Left lung (tissue), 4 donors: ENCODE measurements at regions not wholly inside any gene's neighbourhood (a gene's known extent, or its start where the extent isn't known, plus 50 kb on each side); places are given as distances from the start of the nearest gene placed in this dataset.

ENCODE experiments used
- ATAC-seq: fragments of 200-7000 bp; cut with Tn5 transposase; one replicate; pipeline ENCODE4 v1.9.1; 2020; ENCODE audit warnings: moderate library complexity
- DNase-seq, 4 donors: peaks; one replicate each; pipeline ENCODE4 v3.0.0-alpha.2; 2013 to 2020
- H3K27ac ChIP-seq, 2 donors: fragments of 200-600 bp; sonication (generic) in 1 of 2; one replicate each; pipeline versions ENCODE4 v1.5.0 to v1.8.0; 2020 to 2021
- H3K27me3 ChIP-seq, 2 donors: fragments of 200-600 bp; sonication (generic) in 1 of 2; one replicate each; pipeline versions ENCODE4 v1.5.0 to v1.8.0; 2020 to 2021
- H3K36me3 ChIP-seq, 2 donors: fragments of 200-600 bp; sonication (generic) in 1 of 2; one replicate each; pipeline versions ENCODE4 v1.5.0 to v1.8.0; 2020 to 2021
- H3K4me1 ChIP-seq, 2 donors: fragments of 200-600 bp; one replicate each; pipeline ENCODE4 v1.8.0; 2021
- H3K4me3 ChIP-seq, 2 donors: fragments of 200-600 bp; sonication (generic) in 1 of 2; one replicate each; pipeline versions ENCODE4 v1.5.0 to v1.8.0; 2020 to 2021; ENCODE audit warnings: mild to moderate bottlenecking in 1 of 2
- H3K9me3 ChIP-seq, 2 donors: fragments of 200-600 bp; sonication (generic) in 1 of 2; one replicate each; pipeline versions ENCODE4 v1.5.0 to v1.8.0; 2020 to 2021
- intact Hi-C, 2 donors: fragments of 100-400 bp; cut with DNase I; formaldehyde crosslinking; loops; one replicate each; pipeline versions ENCODE4 v1.11.2 to v1.14.2; 2022
- TF ChIP-seq, protein P1 (sequence below), 2 donors: fragments of 200-600 bp; sonication (generic) in 1 of 2; IDR thresholded peaks; one replicate each; pipeline versions ENCODE4 v1.5.0 to v1.8.0; 2021; ENCODE audit warnings: antibody characterized with exemption in 2 of 2
- donor health status: DM: no; HTN: yes; CAD: no.
- donor health status: DM: no; HTN: no; CAD: no.

DNA sequence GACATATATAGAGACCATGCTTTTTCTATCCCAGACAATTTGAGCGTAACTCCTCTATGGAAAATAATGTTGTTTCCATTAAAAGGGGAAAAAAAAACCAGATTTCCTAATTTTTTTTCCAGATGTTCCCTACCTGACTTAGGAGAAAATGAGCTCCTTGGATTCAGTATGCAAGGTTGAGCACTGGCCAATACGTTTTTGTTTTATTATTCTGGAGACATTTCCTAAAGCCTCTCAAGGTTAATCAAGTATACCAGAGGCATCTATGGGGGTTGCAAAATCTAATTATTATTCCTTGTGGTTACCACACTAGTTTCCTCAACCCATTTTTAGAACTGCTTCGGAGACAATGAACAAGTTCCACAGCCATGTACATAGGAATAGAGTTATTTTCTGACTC is 291.3 kb downstream of the SLC16A7 start:
- TF ChIP-seq, protein P1, sequence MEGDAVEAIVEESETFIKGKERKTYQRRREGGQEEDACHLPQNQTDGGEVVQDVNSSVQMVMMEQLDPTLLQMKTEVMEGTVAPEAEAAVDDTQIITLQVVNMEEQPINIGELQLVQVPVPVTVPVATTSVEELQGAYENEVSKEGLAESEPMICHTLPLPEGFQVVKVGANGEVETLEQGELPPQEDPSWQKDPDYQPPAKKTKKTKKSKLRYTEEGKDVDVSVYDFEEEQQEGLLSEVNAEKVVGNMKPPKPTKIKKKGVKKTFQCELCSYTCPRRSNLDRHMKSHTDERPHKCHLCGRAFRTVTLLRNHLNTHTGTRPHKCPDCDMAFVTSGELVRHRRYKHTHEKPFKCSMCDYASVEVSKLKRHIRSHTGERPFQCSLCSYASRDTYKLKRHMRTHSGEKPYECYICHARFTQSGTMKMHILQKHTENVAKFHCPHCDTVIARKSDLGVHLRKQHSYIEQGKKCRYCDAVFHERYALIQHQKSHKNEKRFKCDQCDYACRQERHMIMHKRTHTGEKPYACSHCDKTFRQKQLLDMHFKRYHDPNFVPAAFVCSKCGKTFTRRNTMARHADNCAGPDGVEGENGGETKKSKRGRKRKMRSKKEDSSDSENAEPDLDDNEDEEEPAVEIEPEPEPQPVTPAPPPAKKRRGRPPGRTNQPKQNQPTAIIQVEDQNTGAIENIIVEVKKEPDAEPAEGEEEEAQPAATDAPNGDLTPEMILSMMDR (IDR thresholded peaks at IDR 0.05): no peak
- no peak overlapping the region for H3K27ac ChIP-seq

DNA sequence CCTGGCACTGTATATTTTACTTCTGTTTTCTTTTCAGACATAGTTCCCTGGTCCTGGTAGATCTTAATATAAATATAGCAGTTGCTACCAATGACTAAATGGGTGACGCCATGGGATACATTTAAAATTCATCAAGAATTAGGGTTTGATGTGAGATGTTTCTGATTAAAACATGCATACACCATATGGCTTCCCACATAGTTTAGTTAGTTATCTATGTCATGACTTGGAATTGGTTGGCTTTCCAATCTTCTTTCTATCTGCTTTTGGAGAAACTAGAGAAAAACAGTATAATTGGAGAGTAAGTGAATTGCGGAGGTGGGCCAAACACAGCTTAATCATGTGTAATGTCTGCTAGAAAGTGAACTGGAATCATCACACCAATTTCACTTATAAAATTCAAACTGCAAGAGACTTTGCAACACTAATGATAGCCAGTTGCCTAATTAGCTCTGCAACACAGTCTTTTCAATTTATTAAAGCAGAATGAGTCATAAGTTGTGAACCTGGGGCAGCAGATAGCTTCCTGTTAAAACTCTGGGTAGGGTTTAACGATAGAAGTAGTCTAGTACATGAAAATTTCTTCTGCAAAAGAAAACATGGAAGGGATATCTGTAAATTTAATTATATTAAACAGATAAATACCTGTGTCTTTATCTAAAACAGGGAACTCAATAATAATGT is 295.2 kb downstream of the SLC16A7 start:
- Histone ChIP-seq H3K4me3 (no peak overlapping the region), H3K27ac (no peak overlapping the region), H3K9me3 (no peaks in the 10 kb centered on the region), H3K36me3 (no peaks in the 10 kb centered on the region), H3K4me1 (no peaks in the 10 kb centered on the region), H3K27me3 (no peaks in the 10 kb centered on the region)
- intact Hi-C loops: no loop called here
- ATAC-seq (no peak), DNase-seq (no peak)
- TF ChIP-seq, protein P1 (IDR thresholded peaks at IDR 0.05): no peak

More for the DNA sequence above, 291.3 kb downstream of the SLC16A7 start:
- no peak for DNase-seq
- no peak for ATAC-seq
- intact Hi-C loops: no loop called here
- H3K27me3 ChIP-seq: no peaks in the 10 kb centered on the region
- no peaks in the 10 kb centered on the region for H3K36me3 ChIP-seq
- H3K4me1 ChIP-seq: no peaks in the 10 kb centered on the region
- no peaks in the 10 kb centered on the region for H3K9me3 ChIP-seq
- H3K4me3 ChIP-seq: no peak overlapping the region

DNA sequence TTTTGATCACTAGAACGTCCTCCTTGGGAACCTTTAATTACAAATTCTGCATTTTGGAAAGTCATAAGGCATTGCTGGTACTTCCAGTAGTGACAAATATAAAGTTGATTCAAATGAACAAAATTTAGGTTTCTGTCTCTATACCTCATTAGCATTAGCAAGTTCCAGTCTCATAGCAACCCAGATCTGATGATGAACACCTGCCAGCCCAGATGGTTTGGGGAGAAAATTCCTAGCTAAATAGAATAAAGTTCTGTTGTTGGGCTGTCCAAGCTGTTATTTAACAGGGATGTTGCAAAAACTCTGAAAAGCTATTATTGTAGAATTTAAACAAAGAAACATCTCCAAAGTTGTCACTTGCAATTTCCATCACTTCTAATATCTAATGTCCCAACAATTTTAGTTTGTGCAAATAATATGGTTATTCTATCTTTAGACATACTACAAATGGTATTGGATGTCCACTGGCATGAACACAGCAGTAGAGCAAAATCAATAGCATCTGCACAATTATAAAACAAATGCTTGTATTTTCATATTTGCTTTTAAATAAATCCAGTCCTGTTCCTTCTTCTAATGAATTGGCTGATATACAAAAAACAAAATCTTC is 299.4 kb downstream of the SLC16A7 start:
- no peaks in the 10 kb centered on the region for H3K36me3 ChIP-seq
- TF ChIP-seq, protein P1 (IDR thresholded peaks at IDR 0.05): no peak
- H3K4me1 ChIP-seq: no peaks in the 10 kb centered on the region
- DNase-seq (no peak), ATAC-seq (no peak)
- intact Hi-C loops: no loop called here
- H3K9me3 ChIP-seq: no peaks in the 10 kb centered on the region
- no peak overlapping the region for H3K27ac ChIP-seq
- no peaks in the 10 kb centered on the region for H3K27me3 ChIP-seq
- H3K4me3 ChIP-seq: no peak overlapping the region

DNA sequence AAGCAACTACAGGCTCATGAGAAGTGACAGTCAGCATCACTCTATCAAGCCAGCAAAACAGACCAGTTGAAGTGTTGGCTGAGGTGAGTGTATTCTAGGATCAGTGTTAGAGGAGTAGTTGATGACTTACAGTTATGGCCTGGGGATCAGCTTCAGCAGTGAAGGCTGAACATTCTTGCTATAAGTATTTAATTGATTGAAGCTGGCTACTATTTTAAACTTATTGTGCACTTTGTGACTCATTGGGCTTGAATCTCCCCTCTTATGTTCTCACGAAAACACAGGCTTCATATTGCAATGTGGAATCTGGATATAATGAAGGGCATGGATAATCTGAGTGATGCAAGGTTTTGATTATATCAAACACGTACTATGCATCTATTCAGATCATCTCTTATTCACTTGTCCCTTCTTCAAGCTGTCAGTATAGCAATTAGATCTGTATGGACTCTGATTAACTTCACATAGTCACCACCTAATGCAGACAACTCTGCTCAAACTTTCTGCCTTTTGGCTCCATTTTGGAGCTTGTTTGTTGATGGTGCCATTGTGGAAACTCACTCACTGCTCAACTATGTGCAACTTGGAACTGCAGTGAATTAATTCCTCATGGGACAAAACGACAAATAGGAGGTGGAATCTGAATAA is 309.2 kb downstream of the SLC16A7 start:
- ATAC-seq (no peak), DNase-seq (no peak)
- Histone ChIP-seq H3K4me3 (no peak overlapping the region), H3K27me3 (no peaks in the 10 kb centered on the region), H3K27ac (no peak overlapping the region), H3K4me1 (no peaks in the 10 kb centered on the region), H3K9me3 (peaks cover 0 to 4% of the 10 kb centered on the region in 2 donors), H3K36me3 (no peaks in the 10 kb centered on the region)
- TF ChIP-seq, protein P1 (IDR thresholded peaks at IDR 0.05): no peak
- intact Hi-C loops: no loop called here

DNA sequence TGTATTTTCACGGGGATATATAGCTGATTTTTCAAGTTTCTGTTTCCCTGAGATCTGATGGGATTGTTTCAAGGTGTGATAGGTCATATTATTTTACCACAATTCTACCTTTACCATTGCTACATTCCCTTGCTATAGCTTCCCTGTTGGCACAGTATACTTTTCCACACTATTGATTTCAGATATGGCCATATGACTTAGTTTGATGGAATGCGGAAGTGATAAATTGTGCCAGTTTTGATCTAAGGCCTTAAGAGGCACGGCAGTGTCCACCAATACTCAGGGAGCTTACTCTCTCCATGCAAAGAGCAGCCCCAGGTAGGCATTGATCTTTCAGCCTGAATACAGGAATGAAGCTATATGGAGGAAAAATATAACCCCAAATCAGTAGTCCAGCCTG is 315.7 kb downstream of the SLC16A7 start:
- no peaks in the 10 kb centered on the region for H3K36me3 ChIP-seq
- H3K27me3 ChIP-seq: no peaks in the 10 kb centered on the region
- TF ChIP-seq, protein P1 (IDR thresholded peaks at IDR 0.05): no peak
- ATAC-seq (no peak), DNase-seq (no peak)
- no peaks in the 10 kb centered on the region for H3K4me1 ChIP-seq
- no peaks in the 10 kb centered on the region for H3K9me3 ChIP-seq
- H3K27ac ChIP-seq: no peak overlapping the region
- intact Hi-C loops: no loop called here
- H3K4me3 ChIP-seq: no peak overlapping the region
